ENCODE measurements at regions not wholly inside any gene's neighbourhood (a gene's known extent, or its start where the extent isn't known, plus 50 kb on each side); places are given as distances from the start of the nearest gene placed in this dataset.

GRCh38 chr13:31867709-31868108 lies 128.4 kb downstream of the RXFP2 start:
- H3K4me1 ChIP-seq (ENCODE audit: insufficient read depth): peaks cover 3% of the 10 kb centered on the region; the same call in 1 of the 2 replicates
- no peak overlapping the region for H3K4me2 ChIP-seq
- H3K4me3 ChIP-seq: no peak overlapping the region
- H3K9me2 ChIP-seq (ENCODE audit: insufficient read depth): no peaks in the 10 kb centered on the region; the same call in 1 of the 2 replicates
- no peak for DNase-seq (ENCODE audit: low spot score)
- no peak overlapping the region for H3K27ac ChIP-seq (ENCODE audit: low read depth)
- H4K20me1 ChIP-seq (replicated peaks; ENCODE audit: insufficient read depth): no peaks in the 10 kb centered on the region
- Mint-ChIP-seq H3K4me1 (0 out of 3 replicates have a peak, but pooled peaks cover 3% of the 10 kb centered on the region), H3K36me3 (ENCODE audit: low read depth) (no peaks in the 10 kb centered on the region), H3K9me3 (no peaks in the 10 kb centered on the region), H3K4me3 (no peak overlapping the region), H3K27me3 (ENCODE audit: insufficient read depth, low read depth, poor library complexity) (peaks cover 2% of the 10 kb centered on the region), H3K27ac (no peak overlapping the region)
- no peaks in the 10 kb centered on the region for H3K36me3 ChIP-seq (ENCODE audit: insufficient read depth)
- H3K27me3 ChIP-seq (ENCODE audit: insufficient read depth): no peaks in the 10 kb centered on the region
- no peak for ATAC-seq
- H3F3A ChIP-seq (replicated peaks; ENCODE audit: low read depth): no peaks in the 10 kb centered on the region
- TF ChIP-seq CREB1 (CRISPR knock-in tag; IDR thresholded peaks at IDR 0.05; ENCODE audit: low read depth) (no peak), NANOG (IDR thresholded peaks at IDR 0.05; ENCODE audit: borderline replicate concordance) (no peak), POLR2AphosphoS5 (IDR thresholded peaks at IDR 0.05; ENCODE audit: low read depth) (no peak), ZNF462 (CRISPR knock-in tag; IDR thresholded peaks at IDR 0.05) (no peak), EZH2phosphoT487 (IDR thresholded peaks at IDR 0.05; ENCODE audit: unreplicated experiment) (no peak), JUNB (IDR thresholded peaks at IDR 0.05; ENCODE audit: unreplicated experiment) (no peak), EZH2 (IDR thresholded peaks at IDR 0.05; ENCODE audit: low read depth, unreplicated experiment) (no peak), STAT1 (IDR thresholded peaks at IDR 0.05; ENCODE audit: unreplicated experiment) (no peak), ZNF331 (CRISPR knock-in tag; IDR thresholded peaks at IDR 0.05; ENCODE audit: low read depth) (no peak), ZNF114 (CRISPR knock-in tag; IDR thresholded peaks at IDR 0.05) (no peak)
- TF ChIP-seq, protein P1, sequence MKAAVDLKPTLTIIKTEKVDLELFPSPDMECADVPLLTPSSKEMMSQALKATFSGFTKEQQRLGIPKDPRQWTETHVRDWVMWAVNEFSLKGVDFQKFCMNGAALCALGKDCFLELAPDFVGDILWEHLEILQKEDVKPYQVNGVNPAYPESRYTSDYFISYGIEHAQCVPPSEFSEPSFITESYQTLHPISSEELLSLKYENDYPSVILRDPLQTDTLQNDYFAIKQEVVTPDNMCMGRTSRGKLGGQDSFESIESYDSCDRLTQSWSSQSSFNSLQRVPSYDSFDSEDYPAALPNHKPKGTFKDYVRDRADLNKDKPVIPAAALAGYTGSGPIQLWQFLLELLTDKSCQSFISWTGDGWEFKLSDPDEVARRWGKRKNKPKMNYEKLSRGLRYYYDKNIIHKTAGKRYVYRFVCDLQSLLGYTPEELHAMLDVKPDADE (IDR thresholded peaks at IDR 0.05): no peak
- TF ChIP-seq, protein P2, sequence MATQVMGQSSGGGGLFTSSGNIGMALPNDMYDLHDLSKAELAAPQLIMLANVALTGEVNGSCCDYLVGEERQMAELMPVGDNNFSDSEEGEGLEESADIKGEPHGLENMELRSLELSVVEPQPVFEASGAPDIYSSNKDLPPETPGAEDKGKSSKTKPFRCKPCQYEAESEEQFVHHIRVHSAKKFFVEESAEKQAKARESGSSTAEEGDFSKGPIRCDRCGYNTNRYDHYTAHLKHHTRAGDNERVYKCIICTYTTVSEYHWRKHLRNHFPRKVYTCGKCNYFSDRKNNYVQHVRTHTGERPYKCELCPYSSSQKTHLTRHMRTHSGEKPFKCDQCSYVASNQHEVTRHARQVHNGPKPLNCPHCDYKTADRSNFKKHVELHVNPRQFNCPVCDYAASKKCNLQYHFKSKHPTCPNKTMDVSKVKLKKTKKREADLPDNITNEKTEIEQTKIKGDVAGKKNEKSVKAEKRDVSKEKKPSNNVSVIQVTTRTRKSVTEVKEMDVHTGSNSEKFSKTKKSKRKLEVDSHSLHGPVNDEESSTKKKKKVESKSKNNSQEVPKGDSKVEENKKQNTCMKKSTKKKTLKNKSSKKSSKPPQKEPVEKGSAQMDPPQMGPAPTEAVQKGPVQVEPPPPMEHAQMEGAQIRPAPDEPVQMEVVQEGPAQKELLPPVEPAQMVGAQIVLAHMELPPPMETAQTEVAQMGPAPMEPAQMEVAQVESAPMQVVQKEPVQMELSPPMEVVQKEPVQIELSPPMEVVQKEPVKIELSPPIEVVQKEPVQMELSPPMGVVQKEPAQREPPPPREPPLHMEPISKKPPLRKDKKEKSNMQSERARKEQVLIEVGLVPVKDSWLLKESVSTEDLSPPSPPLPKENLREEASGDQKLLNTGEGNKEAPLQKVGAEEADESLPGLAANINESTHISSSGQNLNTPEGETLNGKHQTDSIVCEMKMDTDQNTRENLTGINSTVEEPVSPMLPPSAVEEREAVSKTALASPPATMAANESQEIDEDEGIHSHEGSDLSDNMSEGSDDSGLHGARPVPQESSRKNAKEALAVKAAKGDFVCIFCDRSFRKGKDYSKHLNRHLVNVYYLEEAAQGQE (IDR thresholded peaks at IDR 0.05; ENCODE audit: unreplicated experiment): no peak
- TF ChIP-seq, protein P3, sequence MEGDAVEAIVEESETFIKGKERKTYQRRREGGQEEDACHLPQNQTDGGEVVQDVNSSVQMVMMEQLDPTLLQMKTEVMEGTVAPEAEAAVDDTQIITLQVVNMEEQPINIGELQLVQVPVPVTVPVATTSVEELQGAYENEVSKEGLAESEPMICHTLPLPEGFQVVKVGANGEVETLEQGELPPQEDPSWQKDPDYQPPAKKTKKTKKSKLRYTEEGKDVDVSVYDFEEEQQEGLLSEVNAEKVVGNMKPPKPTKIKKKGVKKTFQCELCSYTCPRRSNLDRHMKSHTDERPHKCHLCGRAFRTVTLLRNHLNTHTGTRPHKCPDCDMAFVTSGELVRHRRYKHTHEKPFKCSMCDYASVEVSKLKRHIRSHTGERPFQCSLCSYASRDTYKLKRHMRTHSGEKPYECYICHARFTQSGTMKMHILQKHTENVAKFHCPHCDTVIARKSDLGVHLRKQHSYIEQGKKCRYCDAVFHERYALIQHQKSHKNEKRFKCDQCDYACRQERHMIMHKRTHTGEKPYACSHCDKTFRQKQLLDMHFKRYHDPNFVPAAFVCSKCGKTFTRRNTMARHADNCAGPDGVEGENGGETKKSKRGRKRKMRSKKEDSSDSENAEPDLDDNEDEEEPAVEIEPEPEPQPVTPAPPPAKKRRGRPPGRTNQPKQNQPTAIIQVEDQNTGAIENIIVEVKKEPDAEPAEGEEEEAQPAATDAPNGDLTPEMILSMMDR (conservative IDR thresholded peaks at IDR 0.05; ENCODE audit: low read depth in 2 of 2): no peak
- H3K79me2 ChIP-seq (replicated peaks; ENCODE audit: insufficient read depth): no peaks in the 10 kb centered on the region
- H2AFZ ChIP-seq: no peak overlapping the region

All from GM23338 (cell line).